ENCODE measurements at regions not wholly inside any gene's neighbourhood (a gene's known extent, or its start where the extent isn't known, plus 50 kb on each side); places are given as distances from the start of the nearest gene placed in this dataset.

DNA sequence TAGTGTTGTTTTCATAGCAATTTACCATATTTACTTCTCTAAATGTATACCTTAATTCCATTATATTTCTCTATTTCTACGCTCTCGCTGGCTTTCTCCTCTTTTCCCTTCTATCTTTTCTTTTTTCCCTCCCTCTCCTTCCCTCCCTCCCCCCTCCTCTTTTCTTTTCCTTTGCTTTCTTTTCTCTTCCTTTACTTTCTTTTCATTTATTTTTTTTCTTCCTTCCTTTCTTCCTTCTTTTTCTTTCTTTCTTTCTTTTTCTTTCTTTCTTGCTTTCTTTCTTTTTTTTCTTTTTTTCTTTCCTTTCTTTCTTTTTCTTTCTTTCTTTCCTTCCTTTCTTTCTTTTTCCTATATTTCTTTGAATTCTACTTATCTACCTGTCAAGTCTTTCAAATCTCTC lies 533.0 kb upstream of the POT1 start:
- TF ChIP-seq, protein P1, sequence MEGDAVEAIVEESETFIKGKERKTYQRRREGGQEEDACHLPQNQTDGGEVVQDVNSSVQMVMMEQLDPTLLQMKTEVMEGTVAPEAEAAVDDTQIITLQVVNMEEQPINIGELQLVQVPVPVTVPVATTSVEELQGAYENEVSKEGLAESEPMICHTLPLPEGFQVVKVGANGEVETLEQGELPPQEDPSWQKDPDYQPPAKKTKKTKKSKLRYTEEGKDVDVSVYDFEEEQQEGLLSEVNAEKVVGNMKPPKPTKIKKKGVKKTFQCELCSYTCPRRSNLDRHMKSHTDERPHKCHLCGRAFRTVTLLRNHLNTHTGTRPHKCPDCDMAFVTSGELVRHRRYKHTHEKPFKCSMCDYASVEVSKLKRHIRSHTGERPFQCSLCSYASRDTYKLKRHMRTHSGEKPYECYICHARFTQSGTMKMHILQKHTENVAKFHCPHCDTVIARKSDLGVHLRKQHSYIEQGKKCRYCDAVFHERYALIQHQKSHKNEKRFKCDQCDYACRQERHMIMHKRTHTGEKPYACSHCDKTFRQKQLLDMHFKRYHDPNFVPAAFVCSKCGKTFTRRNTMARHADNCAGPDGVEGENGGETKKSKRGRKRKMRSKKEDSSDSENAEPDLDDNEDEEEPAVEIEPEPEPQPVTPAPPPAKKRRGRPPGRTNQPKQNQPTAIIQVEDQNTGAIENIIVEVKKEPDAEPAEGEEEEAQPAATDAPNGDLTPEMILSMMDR (IDR thresholded peaks at IDR 0.05; ENCODE audit: insufficient read depth, low read depth, low read length) = no peak
- CTCF ChIA-PET = no interaction called here
- no peak for DNase-seq (ENCODE audit: low read depth)
- no peaks in the 10 kb centered on the region for H3K36me3 ChIP-seq (ENCODE audit: control insufficient read depth, insufficient read depth, low read length)
- H3K27me3 ChIP-seq (ENCODE audit: control insufficient read depth, insufficient read depth, low read length) = no peaks in the 10 kb centered on the region
- POLR2A ChIA-PET = no interaction called here
- H3K4me3 ChIP-seq (ENCODE audit: low read depth, low read length) = no peak overlapping the region

DNA sequence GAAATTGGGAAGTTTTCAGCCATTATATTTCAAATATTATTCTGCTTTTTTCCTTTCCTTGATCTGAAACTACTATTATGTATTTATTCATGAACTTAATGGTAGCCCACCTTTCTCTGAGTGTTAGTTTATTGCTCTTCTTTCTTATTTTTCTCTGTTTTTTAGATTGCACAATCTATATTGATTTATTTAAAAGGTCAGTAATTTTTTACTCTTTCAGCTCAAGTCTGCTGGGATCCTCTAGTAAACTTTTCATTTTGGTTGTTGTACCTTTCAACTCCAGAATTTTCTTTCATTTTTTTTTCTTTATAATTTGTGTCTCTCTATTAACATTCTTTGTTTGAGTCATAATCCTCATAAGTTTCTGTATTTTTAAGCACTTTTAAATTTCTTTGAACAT lies 529.4 kb upstream of the POT1 start:
- no peak for DNase-seq (ENCODE audit: low read depth)
- no peaks in the 10 kb centered on the region for H3K36me3 ChIP-seq (ENCODE audit: control insufficient read depth, insufficient read depth, low read length)
- H3K27me3 ChIP-seq (ENCODE audit: control insufficient read depth, insufficient read depth, low read length) = no peaks in the 10 kb centered on the region
- CTCF ChIA-PET = interaction anchor here (0.6 kb wide), 1 partner anchor 197 kb away, joined by 3 read pairs; no protein-coding TSS in a partner anchor
- POLR2A ChIA-PET = no interaction called here
- no peak overlapping the region for H3K4me3 ChIP-seq (ENCODE audit: low read depth, low read length)
- TF ChIP-seq, protein P1 (IDR thresholded peaks at IDR 0.05; ENCODE audit: insufficient read depth, low read depth, low read length) = no peak

DNA sequence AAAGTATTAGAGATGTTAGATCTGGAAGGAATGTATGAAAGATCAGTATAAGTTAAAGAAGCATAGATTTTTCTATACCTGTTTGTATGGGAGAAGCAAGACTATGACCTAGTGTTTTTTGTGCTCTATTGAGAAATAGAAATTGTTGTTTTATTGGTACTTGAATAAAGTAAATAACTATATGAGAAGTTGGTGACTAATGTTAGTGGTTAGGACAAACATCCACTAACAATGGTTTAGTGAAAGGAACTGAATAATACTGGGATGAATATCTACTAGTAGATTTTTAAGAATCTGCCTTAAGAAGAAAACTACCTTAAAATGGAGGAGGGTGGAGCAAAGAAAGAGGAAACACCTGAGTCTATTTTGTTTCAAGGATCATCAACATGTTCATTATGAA lies 521.1 kb upstream of the POT1 start:
- H3K36me3 ChIP-seq (ENCODE audit: control insufficient read depth, insufficient read depth, low read length) = no peaks in the 10 kb centered on the region
- no peak overlapping the region for H3K4me3 ChIP-seq (ENCODE audit: low read depth, low read length)
- POLR2A ChIA-PET = no interaction called here
- CTCF ChIA-PET = no interaction called here
- H3K27me3 ChIP-seq (ENCODE audit: control insufficient read depth, insufficient read depth, low read length) = no peaks in the 10 kb centered on the region
- DNase-seq (ENCODE audit: low read depth) = no peak
- TF ChIP-seq, protein P1 (IDR thresholded peaks at IDR 0.05; ENCODE audit: insufficient read depth, low read depth, low read length) = no peak

DNA sequence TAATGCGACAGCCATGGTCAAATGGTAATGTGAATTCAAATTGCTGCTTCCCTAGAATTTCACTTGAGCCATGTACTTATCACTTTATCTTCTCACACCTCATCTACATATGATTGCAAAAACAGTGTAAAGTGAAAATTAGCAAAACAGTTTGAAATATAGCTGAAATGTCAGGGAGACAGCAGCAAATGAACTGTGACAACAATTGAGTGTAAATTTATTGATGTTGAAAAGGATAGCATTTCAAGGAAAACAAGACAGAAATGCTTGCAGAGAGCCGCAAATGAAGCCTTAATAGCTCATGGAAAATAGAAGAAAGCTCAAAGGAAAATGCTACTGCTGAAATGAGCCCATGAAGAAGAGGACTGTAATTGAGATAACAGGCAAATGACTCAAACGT lies 516.2 kb upstream of the POT1 start:
- POLR2A ChIA-PET = no interaction called here
- no peak for DNase-seq (ENCODE audit: low read depth)
- TF ChIP-seq, protein P1 (IDR thresholded peaks at IDR 0.05; ENCODE audit: insufficient read depth, low read depth, low read length) = no peak
- Histone ChIP-seq H3K36me3 (ENCODE audit: control insufficient read depth, insufficient read depth, low read length) (no peaks in the 10 kb centered on the region), H3K27me3 (ENCODE audit: control insufficient read depth, insufficient read depth, low read length) (no peaks in the 10 kb centered on the region), H3K4me3 (ENCODE audit: low read depth, low read length) (no peak overlapping the region)
- CTCF ChIA-PET = no interaction called here

DNA sequence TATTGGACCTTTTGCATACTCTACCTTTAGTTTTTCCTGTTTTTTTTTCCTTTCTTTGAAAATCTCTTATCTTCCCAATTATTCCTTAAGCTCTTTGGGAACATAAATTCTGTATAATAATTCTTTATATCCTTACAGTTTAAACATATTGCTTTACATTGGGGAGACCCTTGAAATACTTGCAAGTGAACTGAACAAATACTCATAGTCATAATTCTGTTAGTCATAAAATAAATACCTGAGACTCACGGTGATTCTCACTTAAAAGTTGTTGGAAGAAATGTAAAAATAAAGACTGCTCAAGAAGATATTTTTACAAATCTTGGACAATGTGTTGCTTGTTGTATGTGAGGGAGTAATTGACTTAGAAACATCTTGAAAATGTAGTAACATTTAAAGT lies 515.2 kb upstream of the POT1 start:
- ChIA-PET POLR2A (no interaction called here), CTCF (interaction anchor here (0.7 kb wide), 1 partner anchor 12 kb away, joined by 4 read pairs; no protein-coding TSS in a partner anchor)
- no peak for DNase-seq (ENCODE audit: low read depth)
- Histone ChIP-seq H3K36me3 (ENCODE audit: control insufficient read depth, insufficient read depth, low read length) (no peaks in the 10 kb centered on the region), H3K27me3 (ENCODE audit: control insufficient read depth, insufficient read depth, low read length) (no peaks in the 10 kb centered on the region), H3K4me3 (ENCODE audit: low read depth, low read length) (no peak overlapping the region)
- TF ChIP-seq, protein P1 (IDR thresholded peaks at IDR 0.05; ENCODE audit: insufficient read depth, low read depth, low read length) = no peak
